ENCODE measurements at regions not wholly inside any gene's neighbourhood (a gene's known extent, or its start where the extent isn't known, plus 50 kb on each side); places are given as distances from the start of the nearest gene placed in this dataset.

- DNase-seq (ENCODE audit: low spot score): no peak
Observed at GRCh38 chr14:84532016-84532415, 997.9 kb upstream of the FLRT2 start.

- DNase-seq (ENCODE audit: low spot score): no peak
Observed at GRCh38 chr14:84533181-84533725, 996.7 kb upstream of the FLRT2 start.

DNA sequence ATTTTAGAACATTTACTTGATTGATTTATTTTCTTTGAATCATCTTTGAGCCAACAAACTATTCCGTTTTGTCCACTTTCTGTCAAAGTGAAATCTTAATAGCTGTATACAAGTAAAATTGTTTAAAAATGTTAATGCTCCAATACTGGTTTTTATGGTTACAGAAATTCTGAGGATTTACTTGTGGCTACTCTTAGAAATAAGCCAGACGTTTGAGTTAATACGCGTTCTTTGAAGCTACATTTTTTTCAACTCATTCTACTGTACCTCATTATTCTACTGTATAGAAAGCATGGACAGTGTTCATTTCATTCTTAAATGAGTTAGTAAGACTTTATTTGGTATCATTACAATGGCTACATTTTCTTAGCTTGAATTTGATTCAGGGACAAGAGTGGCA lies 996.2 kb upstream of the FLRT2 start:
- no peak for DNase-seq (ENCODE audit: low spot score)

- no peak for DNase-seq (ENCODE audit: low spot score)
Observed at GRCh38 chr14:84535484-84535883, 994.5 kb upstream of the FLRT2 start.

GRCh38 chr14:84535976-84536375 lies 994.0 kb upstream of the FLRT2 start:
- DNase-seq (ENCODE audit: low spot score): no peak

GRCh38 chr14:84541018-84541417 lies 988.9 kb upstream of the FLRT2 start:
- DNase-seq (ENCODE audit: low spot score): no peak

- DNase-seq (ENCODE audit: low spot score): no peak
Observed at GRCh38 chr14:84543859-84544258, 986.1 kb upstream of the FLRT2 start.

- DNase-seq (ENCODE audit: low spot score): no peak
Observed at GRCh38 chr14:84544486-84545131, 985.3 kb upstream of the FLRT2 start.

- DNase-seq (ENCODE audit: low spot score): no peak
Observed at GRCh38 chr14:84546236-84546635, 983.7 kb upstream of the FLRT2 start.

- no peak for DNase-seq (ENCODE audit: low spot score)
Observed at GRCh38 chr14:84554136-84554535, 975.8 kb upstream of the FLRT2 start.

DNA sequence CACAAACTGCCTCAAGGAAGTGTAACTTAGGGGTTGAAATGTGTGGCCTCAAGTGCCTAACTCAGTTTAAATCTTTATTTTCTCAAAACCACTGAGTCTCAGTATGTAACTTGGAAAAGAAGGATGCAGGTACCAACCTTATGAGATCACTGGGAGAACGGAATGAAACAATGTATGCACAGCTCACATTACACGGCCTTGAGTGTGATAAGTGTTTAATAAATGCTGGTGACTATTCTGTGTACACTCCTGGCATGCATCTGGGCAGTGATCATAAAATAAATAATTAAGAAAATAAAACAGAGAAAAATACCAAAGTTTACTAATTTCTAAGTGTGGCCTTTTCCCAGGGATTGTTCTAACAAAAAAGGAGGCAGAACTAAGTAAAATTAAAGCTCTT lies 974.5 kb upstream of the FLRT2 start:
- DNase-seq (ENCODE audit: low spot score): no peak

GRCh38 chr14:84566109-84566508 lies 963.8 kb upstream of the FLRT2 start:
- no peak for DNase-seq (ENCODE audit: low spot score)

- no peak for DNase-seq (ENCODE audit: low spot score)
Observed at GRCh38 chr14:84575681-84576080, 954.3 kb upstream of the FLRT2 start.

DNA sequence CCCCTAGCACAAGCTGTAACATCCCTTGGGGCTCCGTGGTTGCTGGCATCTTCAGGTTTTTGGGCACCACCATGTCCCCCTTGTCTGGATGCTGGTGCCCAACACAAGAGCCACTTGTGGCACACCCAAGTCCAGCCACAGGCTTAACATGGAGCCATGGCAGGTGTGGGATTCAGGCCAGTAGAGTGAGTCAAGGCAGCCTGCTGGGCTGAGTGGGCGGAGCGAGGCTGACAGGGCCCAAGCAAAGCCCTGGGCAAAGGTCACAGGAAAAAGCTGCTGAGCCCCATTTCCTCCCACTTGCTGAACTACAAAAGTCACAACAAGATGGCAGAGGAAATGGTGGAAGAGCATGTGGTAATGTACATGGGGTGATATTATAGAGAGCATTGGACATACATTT lies 950.7 kb upstream of the FLRT2 start:
- DNase-seq (ENCODE audit: low spot score): no peak

DNA sequence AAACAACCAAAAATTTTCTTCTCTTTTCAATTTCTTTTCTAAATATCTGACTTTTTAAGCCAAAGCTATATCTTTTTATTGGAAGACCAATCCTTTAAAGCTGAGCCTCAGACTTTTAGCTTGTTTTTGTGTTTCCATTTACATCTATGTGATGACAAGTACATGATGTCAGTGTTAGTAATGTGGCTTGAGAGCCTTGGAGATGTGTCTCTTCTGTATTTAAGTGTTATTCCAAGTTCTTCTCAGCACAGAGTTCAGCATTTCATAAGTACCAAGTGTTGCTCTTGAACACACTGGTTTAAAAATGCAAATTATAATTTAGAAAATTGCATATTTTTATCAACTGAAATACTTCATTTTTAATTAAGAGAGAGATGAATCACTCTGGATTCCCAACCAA lies 948.9 kb upstream of the FLRT2 start:
- no peak for DNase-seq (ENCODE audit: low spot score)

- no peak for DNase-seq (ENCODE audit: low spot score)
Observed at GRCh38 chr14:84584511-84584910, 945.4 kb upstream of the FLRT2 start.

DNA sequence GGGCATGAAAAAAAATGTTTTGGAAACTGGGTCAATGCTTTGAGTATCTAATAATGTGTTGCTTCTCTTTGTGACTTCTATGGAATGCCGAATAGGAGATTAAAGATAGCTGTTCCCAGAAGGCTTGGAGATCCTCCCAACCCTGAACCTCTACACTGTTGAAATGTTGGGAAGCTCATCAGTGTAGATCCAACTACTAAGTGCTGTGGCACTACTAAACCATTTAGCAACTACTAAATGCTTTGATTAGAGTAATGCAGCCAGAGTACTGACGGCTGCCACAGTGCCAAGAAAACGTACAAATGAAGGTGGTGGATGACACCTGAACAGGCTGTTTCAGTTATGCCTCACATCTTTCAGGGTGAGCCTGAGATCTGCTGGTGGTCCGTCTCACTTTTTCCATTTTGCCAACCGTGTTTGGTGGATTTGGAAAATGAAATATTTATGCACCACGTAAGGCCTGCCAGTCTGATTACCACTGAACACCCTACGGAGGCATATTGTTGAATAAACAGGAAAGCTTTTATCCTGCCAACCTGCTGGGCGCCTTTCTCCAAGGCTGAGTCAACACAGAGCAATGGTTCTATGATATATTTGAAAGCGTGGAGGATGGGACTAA lies 938.0 kb upstream of the FLRT2 start:
- DNase-seq (ENCODE audit: low spot score): no peak

GRCh38 chr14:84592770-84593169 lies 937.2 kb upstream of the FLRT2 start:
- no peak for DNase-seq (ENCODE audit: low spot score)

- DNase-seq (ENCODE audit: low spot score): no peak
Observed at GRCh38 chr14:84610086-84610485, 919.9 kb upstream of the FLRT2 start.

DNA sequence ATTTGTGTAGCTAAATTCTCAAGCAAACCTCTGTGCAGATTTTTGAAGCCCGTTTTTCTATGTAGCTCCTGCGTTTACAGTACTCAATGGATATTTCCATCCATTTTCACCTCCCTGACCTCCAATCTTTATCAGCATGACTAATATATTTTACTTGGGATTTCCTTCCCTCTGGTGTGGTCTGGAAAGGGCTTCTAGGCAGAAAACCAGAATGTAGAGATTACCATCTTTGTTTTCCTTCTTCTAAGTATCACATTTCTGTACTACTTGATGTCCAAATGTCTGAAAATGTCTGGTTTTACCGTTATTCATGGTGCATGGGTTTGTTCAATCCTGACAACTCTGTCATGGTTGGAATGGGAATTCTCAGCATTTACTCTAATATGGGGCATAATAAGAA lies 907.6 kb upstream of the FLRT2 start:
- no peak for DNase-seq (ENCODE audit: low spot score)

GRCh38 chr14:84643446-84643845 lies 886.5 kb upstream of the FLRT2 start:
- no peak for DNase-seq (ENCODE audit: low spot score)

DNA sequence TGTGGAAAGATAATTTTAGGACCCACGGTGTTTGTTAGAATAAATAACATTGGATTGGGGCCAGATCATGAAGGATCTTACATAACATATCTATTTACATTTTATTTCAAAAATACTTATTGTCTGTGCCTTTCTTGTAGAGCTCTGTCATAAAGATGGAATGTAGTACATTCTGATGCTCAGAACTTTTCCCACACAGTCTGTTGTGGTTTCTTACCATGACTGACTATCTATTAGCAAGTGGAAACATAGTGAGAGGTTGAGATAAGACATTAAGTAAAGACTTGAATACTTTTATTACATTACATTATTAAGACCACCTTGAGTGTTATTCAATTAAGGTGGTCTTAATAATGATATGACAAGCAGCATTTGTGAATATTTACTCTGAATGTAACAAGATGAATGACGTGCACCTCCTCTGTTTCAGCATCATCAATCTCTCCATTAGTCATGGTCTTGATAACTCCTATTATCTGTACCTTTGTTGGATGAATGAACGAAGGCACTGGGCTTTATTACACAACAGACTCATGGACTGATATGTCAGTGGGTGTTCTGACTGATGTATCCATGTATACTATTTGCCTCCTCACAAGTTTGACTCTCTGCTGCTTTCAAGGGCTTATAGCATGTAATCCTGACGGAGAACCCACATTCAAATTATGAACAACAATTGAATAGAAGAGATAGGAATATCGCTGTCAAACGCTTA lies 883.0 kb upstream of the FLRT2 start:
- DNase-seq (ENCODE audit: low spot score): no peak

DNA sequence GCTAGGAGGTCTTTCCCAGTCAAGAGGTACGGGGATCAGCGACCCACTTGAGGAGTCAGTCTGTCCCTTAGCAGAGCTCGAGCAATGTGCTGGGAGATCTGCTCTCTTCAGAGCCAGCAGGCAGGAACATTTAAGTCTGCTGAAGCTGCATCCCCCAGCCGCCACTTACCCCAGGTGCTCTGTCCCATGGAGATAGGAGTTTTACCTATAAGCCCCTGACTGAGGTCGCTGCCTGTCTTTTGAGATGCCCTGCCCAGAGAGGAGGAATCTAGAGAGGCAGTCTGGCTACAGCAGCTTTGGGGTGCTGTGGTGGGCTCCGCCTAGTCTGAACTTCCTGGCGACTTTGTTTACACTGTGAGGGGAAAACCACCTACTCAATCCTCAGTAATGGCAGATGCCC lies 874.9 kb upstream of the FLRT2 start:
- DNase-seq (ENCODE audit: low spot score): no peak
